IMR-90 (cell line): ENCODE measurements at regions not wholly inside any gene's neighbourhood (a gene's known extent, or its start where the extent isn't known, plus 50 kb on each side); places are given as distances from the start of the nearest gene placed in this dataset.
A peak's percentile ranks its signal among the peaks of the same experiment; 100 is the strongest.

Experiments
- ATAC-seq: fragments of 200-7000 bp; cut with Tn5 transposase; 2 replicates; pipeline ENCODE4 v1.9.1; 2020; ENCODE audit warnings: low read depth, mild to moderate bottlenecking, moderate library complexity
- BruUV-seq: library from RNA; stranded (reverse); fragments of 400-500 nt; replicated peaks from 2 replicates; lab custom pipeline; 2021; lab: Mats Ljungman, UMichigan
- CTCF ChIA-PET: fragments of 300-600 bp; formaldehyde crosslinking; extraction: SDS; loops from one replicate; lab custom pipeline; 2021; ENCODE audit warnings: antibody characterized with exemption; lab: Yijun Ruan, JAX
- POLR2A ChIA-PET: fragments of 300-600 bp; sonication (Branson Sonifier 250); formaldehyde crosslinking; loops from one replicate; lab custom pipeline; 2022; ENCODE audit warnings: antibody characterized with exemption; ENCODE audit not compliant: unreplicated experiment; lab: Charles Lee
- DNase-seq: peaks from one replicate; pipeline ENCODE4 v3.0.0; 2013
- H2AFZ ChIP-seq: replicated peaks from 2 replicates; pipeline ENCODE3; 2013; ENCODE audit warnings: low read length, mild to moderate bottlenecking; ENCODE audit not compliant: poor library complexity
- H2AK5ac ChIP-seq: 2 replicates; pipeline ENCODE4 v1.6.1; 2013; ENCODE audit warnings: low read depth, low read length, inconsistent platforms
- H2AK9ac ChIP-seq: replicated peaks from 2 replicates; pipeline ENCODE3; 2013; ENCODE audit warnings: mild to moderate bottlenecking, low read depth, low read length, moderate library complexity; ENCODE audit not compliant: poor library complexity
- H2BK120ac ChIP-seq: 2 replicates; pipeline ENCODE4 v1.6.1; 2013; ENCODE audit warnings: low read depth, low read length, inconsistent platforms
- H2BK15ac ChIP-seq: 3 replicates; pipeline ENCODE4 v1.6.1; 2013; ENCODE audit warnings: low read depth, low read length, inconsistent platforms
- H2BK20ac ChIP-seq: 2 replicates; pipeline ENCODE4 v1.6.1; 2013; ENCODE audit warnings: low read depth, mild to moderate bottlenecking, inconsistent platforms, low read length, moderate library complexity
- H2BK5ac ChIP-seq: 2 replicates; pipeline ENCODE4 v1.6.1; 2013; ENCODE audit warnings: mild to moderate bottlenecking, low read depth, low read length, inconsistent platforms; ENCODE audit not compliant: poor library complexity, severe bottlenecking
- H3K14ac ChIP-seq: replicated peaks from 2 replicates; pipeline ENCODE4 v1.6.1; 2013; ENCODE audit warnings: low read depth, low read length, inconsistent platforms
- H3K18ac ChIP-seq: 2 replicates; pipeline ENCODE4 v1.6.1; 2013; ENCODE audit warnings: low read depth, low read length, control low read depth
- H3K23ac ChIP-seq: 2 replicates; pipeline ENCODE4 v1.6.1; 2013; ENCODE audit warnings: low read depth, low read length, inconsistent platforms
- H3K27ac ChIP-seq: 2 replicates; pipeline ENCODE4 v1.5.1; 2013; ENCODE audit warnings: mild to moderate bottlenecking, control low read depth, low read length; ENCODE audit not compliant: insufficient read depth
- H3K27me3 ChIP-seq: 2 replicates; pipeline ENCODE4 v1.6.1; 2013; ENCODE audit warnings: low read length; ENCODE audit not compliant: control insufficient read depth, insufficient read depth
- H3K36me3 ChIP-seq: 2 replicates; pipeline ENCODE4 v1.6.1; 2013; ENCODE audit warnings: low read length, mixed read lengths; ENCODE audit not compliant: control insufficient read depth, insufficient read depth
- H3K4ac ChIP-seq: 2 replicates; pipeline ENCODE4 v1.6.1; 2013; ENCODE audit warnings: low read depth, low read length, inconsistent platforms
- H3K4me1 ChIP-seq: 2 replicates; pipeline ENCODE4 v1.6.1; 2013; ENCODE audit warnings: low read length, mixed read lengths; ENCODE audit not compliant: control insufficient read depth, insufficient read depth
- H3K4me2 ChIP-seq: 2 replicates; pipeline ENCODE4 v1.6.1; 2013; ENCODE audit warnings: low read depth, mild to moderate bottlenecking, control low read depth, low read length, moderate library complexity
- H3K4me3 ChIP-seq: 2 replicates; pipeline ENCODE4 v1.5.1; 2013; ENCODE audit warnings: low read depth, mild to moderate bottlenecking, control low read depth, low read length, moderate library complexity; ENCODE audit not compliant: insufficient read depth
- H3K56ac ChIP-seq: 2 replicates; pipeline ENCODE4 v1.6.1; 2013; ENCODE audit warnings: low read length, inconsistent platforms; ENCODE audit not compliant: insufficient read depth; ENCODE audit errors: extremely low read depth
- H3K79me1 ChIP-seq, 2 experiments: 2 replicates each; pipeline ENCODE4 v1.6.1; 2013; ENCODE audit warnings: low read length in 2 of 2, inconsistent platforms in 1 of 2, low read depth in 1 of 2
- H3K9ac ChIP-seq: 2 replicates; pipeline ENCODE4 v1.6.1; 2013; ENCODE audit warnings: low read depth, low read length, control low read depth
- H3K9me1 ChIP-seq: 2 replicates; pipeline ENCODE4 v1.6.1; 2013; ENCODE audit warnings: low read length, inconsistent platforms; ENCODE audit not compliant: insufficient read depth
- H3K9me3 ChIP-seq: 2 replicates; pipeline ENCODE4 v1.6.1; 2013; ENCODE audit warnings: low read length; ENCODE audit not compliant: control insufficient read depth, insufficient read depth
- H4K20me1 ChIP-seq: 2 replicates; pipeline ENCODE4 v1.6.1; 2013; ENCODE audit warnings: low read length, inconsistent platforms; ENCODE audit not compliant: insufficient read depth
- H4K5ac ChIP-seq: 2 replicates; pipeline ENCODE4 v1.6.1; 2013; ENCODE audit warnings: mild to moderate bottlenecking, low read depth, low read length, control low read depth
- H4K8ac ChIP-seq, 2 experiments: 2 replicates each; pipeline ENCODE4 v1.6.1; 2013; ENCODE audit warnings: low read depth in 2 of 2, low read length in 2 of 2, control low read depth in 1 of 2, inconsistent platforms in 1 of 2
- H4K91ac ChIP-seq: 2 replicates; pipeline ENCODE4 v1.6.1; 2013; ENCODE audit warnings: low read depth, low read length, inconsistent platforms; ENCODE audit not compliant: insufficient read depth
- ELK1 ChIP-seq: fragments of 150-350 bp; IDR thresholded peaks from 2 replicates; pipeline ENCODE4 v1.6.1; 2016; ENCODE audit warnings: low read depth, mild to moderate bottlenecking, low read length, moderate library complexity, borderline replicate concordance
- MAZ ChIP-seq: IDR thresholded peaks from 2 replicates; pipeline ENCODE4 v1.6.1; 2012; ENCODE audit warnings: low read depth, mild to moderate bottlenecking, low read length, improper control_type of control experiment, moderate library complexity, borderline replicate concordance
- dilution Hi-C: fragments of 300-500 bp; cut with HindIII; formaldehyde crosslinking; loops from one replicate; pipeline ENCODE4 v1.14.3; 2018; ENCODE audit warnings: low sequenced_read_pairs; ENCODE audit not compliant: unreplicated experiment
- in situ Hi-C: fragments of 300-500 bp; cut with MboI; formaldehyde crosslinking; loops from 3 replicates; pipeline ENCODE4 v1.14.3; 2019; ENCODE audit warnings: low sequenced_read_pairs, inconsistent platforms, mixed read lengths
- intact Hi-C: fragments of 100-400 bp; cut with micrococcal nuclease; formaldehyde crosslinking; loops from 2 replicates; pipeline ENCODE4 v1.10.0; 2022

GRCh38 chr11:28794405-28794804 is 686.2 kb downstream of the METTL15 start:
- Histone ChIP-seq H3K23ac (no peak overlapping the region), H3K56ac (no peak overlapping the region), H3K14ac (no peak overlapping the region), H4K91ac (no peak overlapping the region), H3K4me2 (no peak overlapping the region), H2BK15ac (no peak overlapping the region), H2BK5ac (no peak overlapping the region), H4K20me1 (no peaks in the 10 kb centered on the region), H3K4ac (no peak overlapping the region), H4K5ac (0 out of 2 replicates have a peak overlapping the region, but pooled peaks have one; percentile 63), H2AFZ (no peak overlapping the region), H2BK120ac (no peak overlapping the region), H4K8ac (no peak overlapping the region), H3K18ac (no peak overlapping the region), H3K9ac (no peak overlapping the region), H3K4me1 (peaks cover 2% of the 10 kb centered on the region; the same call in 1 of the 2 replicates), H3K27ac (no peak overlapping the region), H3K9me1 (no peaks in the 10 kb centered on the region), H3K9me3 (peaks cover 2% of the 10 kb centered on the region; the same call in 1 of the 2 replicates), H3K27me3 (no peaks in the 10 kb centered on the region), H3K36me3 (no peaks in the 10 kb centered on the region), H2AK5ac (no peak overlapping the region), H3K79me1 (no peaks in the 10 kb centered on the region), H2AK9ac (no peak overlapping the region), H2BK20ac (no peak overlapping the region), H3K4me3 (no peak overlapping the region)
- DNase-seq (peak; percentile 13), ATAC-seq (peak; percentile 24; the same call in 1 of the 2 replicates)
- TF ChIP-seq MAZ = no peak
- no peak for TF ChIP-seq ELK1
- in situ Hi-C loops = no loop called here
- dilution Hi-C loops = no loop called here
- CTCF ChIA-PET = no interaction called here
- BruUV-seq = no TSS peak
- POLR2A ChIA-PET = no interaction called here
- intact Hi-C loops = no loop called here
